SK-N-SH treated with all-trans-retinoic acid at 6 μM for 48 hours (cell line): ENCODE measurements at regions not wholly inside any gene's neighbourhood (a gene's known extent, or its start where the extent isn't known, plus 50 kb on each side); places are given as distances from the start of the nearest gene placed in this dataset.

Experiments used
- ATAC-seq: fragments of 200-7000 bp; cut with Tn5 transposase; 3 replicates; pipeline ENCODE4 v1.9.1; 2020; ENCODE audit warnings: mild to moderate bottlenecking, moderate library complexity
- ARNTL ChIP-seq: fragments of 450-650 bp; formaldehyde crosslinking; IDR thresholded peaks from 2 replicates; pipeline ENCODE4 v1.5.0; 2020; ENCODE audit warnings: low read depth, mild to moderate bottlenecking, moderate library complexity, borderline replicate concordance
- BACH2 ChIP-seq: fragments of 250-450 bp; sonication (Bioruptor Pico); IDR thresholded peaks from 2 replicates; pipeline ENCODE4 v1.9.0; 2021; ENCODE audit warnings: mild to moderate bottlenecking, borderline replicate concordance
- ESRRG ChIP-seq: fragments of 250-450 bp; sonication (Bioruptor Pico); IDR thresholded peaks from 2 replicates; pipeline ENCODE4 v1.6.1; 2021; ENCODE audit warnings: mild to moderate bottlenecking
- GLIS3 ChIP-seq: fragments of 250-450 bp; sonication (Bioruptor Pico); IDR thresholded peaks from 2 replicates; pipeline ENCODE4 v1.5.0; 2020; ENCODE audit warnings: mild to moderate bottlenecking, moderate library complexity
- ISL1 ChIP-seq: fragments of 250-450 bp; sonication (Bioruptor Pico); IDR thresholded peaks from 2 replicates; pipeline ENCODE4 v2.1.2; 2022; ENCODE audit warnings: mild to moderate bottlenecking, moderate library complexity
- OSR1 ChIP-seq: fragments of 250-450 bp; sonication (Bioruptor Pico); IDR thresholded peaks from 2 replicates; pipeline ENCODE4 v1.8.0; 2022; ENCODE audit warnings: moderate library complexity, mild to moderate bottlenecking, inconsistent platforms
- RARB ChIP-seq: fragments of 250-450 bp; sonication (Bioruptor Pico); IDR thresholded peaks from 2 replicates; pipeline ENCODE4 v1.8.0; 2021; ENCODE audit warnings: mild to moderate bottlenecking, moderate library complexity
- SNAI2 ChIP-seq: fragments of 250-450 bp; sonication (Bioruptor Pico); IDR thresholded peaks from 2 replicates; pipeline ENCODE4 v1.5.0; 2020; ENCODE audit warnings: mild to moderate bottlenecking, moderate library complexity
- TCF4 ChIP-seq: fragments of 250-450 bp; sonication (Bioruptor Pico); IDR thresholded peaks from 2 replicates; pipeline ENCODE4 v1.8.0; 2021; ENCODE audit warnings: mild to moderate bottlenecking, moderate library complexity, borderline replicate concordance
- TOX ChIP-seq: fragments of 250-450 bp; sonication (Bioruptor Pico); IDR thresholded peaks from 2 replicates; pipeline ENCODE4 v1.8.0; 2021; ENCODE audit warnings: mild to moderate bottlenecking, moderate library complexity, borderline replicate concordance
- ZC3H10 ChIP-seq: fragments of 250-450 bp; sonication (Bioruptor Pico); IDR thresholded peaks from 2 replicates; pipeline ENCODE4 v1.5.1; 2021; ENCODE audit warnings: mild to moderate bottlenecking, moderate library complexity
- ZFP30 ChIP-seq: fragments of 450-650 bp; formaldehyde crosslinking; IDR thresholded peaks from 2 replicates; pipeline ENCODE4 v1.5.0; 2022; ENCODE audit warnings: mild to moderate bottlenecking, moderate library complexity
- ZNF565 ChIP-seq: fragments of 450-650 bp; formaldehyde crosslinking; conservative IDR thresholded peaks from 2 replicates; pipeline ENCODE4 v1.5.0; 2020; ENCODE audit warnings: low read depth, mild to moderate bottlenecking, moderate library complexity
- ZNF70 ChIP-seq: fragments of 450-650 bp; formaldehyde crosslinking; IDR thresholded peaks from 2 replicates; pipeline ENCODE4 v1.5.0; 2020; ENCODE audit warnings: mild to moderate bottlenecking, moderate library complexity
- ZNF8 ChIP-seq: fragments of 450-650 bp; formaldehyde crosslinking; IDR thresholded peaks from 2 replicates; pipeline ENCODE4 v1.5.0; 2020; ENCODE audit warnings: mild to moderate bottlenecking, moderate library complexity
- TF ChIP-seq, protein P1 (sequence below): fragments of 250-450 bp; sonication (Bioruptor Pico); IDR thresholded peaks from 2 replicates; pipeline ENCODE4 v1.8.0; 2020; ENCODE audit warnings: mild to moderate bottlenecking, moderate library complexity, borderline replicate concordance
- TF ChIP-seq, protein P2 (sequence below): fragments of 250-450 bp; sonication (Bioruptor Pico); IDR thresholded peaks from 2 replicates; pipeline ENCODE4 v1.5.1; 2021; ENCODE audit warnings: mild to moderate bottlenecking, moderate library complexity
- TF ChIP-seq, protein P3 (sequence below): fragments of 250-450 bp; sonication (Bioruptor Pico); IDR thresholded peaks from 2 replicates; pipeline ENCODE4 v1.8.0; 2021; ENCODE audit warnings: low read depth, mild to moderate bottlenecking, moderate library complexity, borderline replicate concordance
- TF ChIP-seq, protein P4 (sequence below): fragments of 250-450 bp; sonication (Bioruptor Pico); IDR thresholded peaks from 2 replicates; pipeline ENCODE4 v1.5.1; 2020; ENCODE audit warnings: low read depth, mild to moderate bottlenecking, moderate library complexity

DNA sequence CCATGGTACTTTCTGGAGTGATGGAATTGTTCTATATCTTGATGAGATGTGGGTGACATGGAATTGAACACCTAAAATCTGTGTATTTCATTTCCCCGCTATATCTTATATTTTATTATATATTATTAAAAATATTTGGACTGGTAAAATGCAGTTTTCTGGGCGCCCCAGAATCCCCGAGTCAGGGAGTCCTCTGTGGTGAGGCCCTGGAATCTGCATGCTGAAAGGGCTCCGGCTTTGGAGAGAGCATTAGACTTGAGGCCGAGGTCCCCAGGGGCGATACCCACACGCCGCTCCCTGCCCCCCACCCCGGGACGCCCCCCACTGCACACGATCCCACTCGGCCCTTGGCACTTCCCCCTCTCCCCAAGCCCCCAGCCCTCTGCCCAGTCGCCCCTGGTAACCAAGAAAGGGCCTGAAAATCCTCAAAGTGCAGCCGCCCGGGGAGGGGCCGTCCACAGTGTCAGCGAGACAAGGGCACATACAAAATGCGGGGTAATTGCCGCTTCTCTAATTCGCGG is 126.0 kb downstream of the ZFP36L2 start:
- ATAC-seq = no peak
- no peak for TF ChIP-seq SNAI2 (CRISPR knock-in tag)
- no peak for TF ChIP-seq ZNF565 (CRISPR knock-in tag)
- no peak for TF ChIP-seq ZNF8 (CRISPR knock-in tag)
- TF ChIP-seq, protein P1, sequence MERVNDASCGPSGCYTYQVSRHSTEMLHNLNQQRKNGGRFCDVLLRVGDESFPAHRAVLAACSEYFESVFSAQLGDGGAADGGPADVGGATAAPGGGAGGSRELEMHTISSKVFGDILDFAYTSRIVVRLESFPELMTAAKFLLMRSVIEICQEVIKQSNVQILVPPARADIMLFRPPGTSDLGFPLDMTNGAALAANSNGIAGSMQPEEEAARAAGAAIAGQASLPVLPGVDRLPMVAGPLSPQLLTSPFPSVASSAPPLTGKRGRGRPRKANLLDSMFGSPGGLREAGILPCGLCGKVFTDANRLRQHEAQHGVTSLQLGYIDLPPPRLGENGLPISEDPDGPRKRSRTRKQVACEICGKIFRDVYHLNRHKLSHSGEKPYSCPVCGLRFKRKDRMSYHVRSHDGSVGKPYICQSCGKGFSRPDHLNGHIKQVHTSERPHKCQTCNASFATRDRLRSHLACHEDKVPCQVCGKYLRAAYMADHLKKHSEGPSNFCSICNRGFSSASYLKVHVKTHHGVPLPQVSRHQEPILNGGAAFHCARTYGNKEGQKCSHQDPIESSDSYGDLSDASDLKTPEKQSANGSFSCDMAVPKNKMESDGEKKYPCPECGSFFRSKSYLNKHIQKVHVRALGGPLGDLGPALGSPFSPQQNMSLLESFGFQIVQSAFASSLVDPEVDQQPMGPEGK (CRISPR knock-in tag) = no peak
- TF ChIP-seq ISL1 (CRISPR knock-in tag) = no peak
- TF ChIP-seq TOX (CRISPR knock-in tag) = no peak
- no peak for TF ChIP-seq ZFP30 (CRISPR knock-in tag)
- TF ChIP-seq, protein P2, sequence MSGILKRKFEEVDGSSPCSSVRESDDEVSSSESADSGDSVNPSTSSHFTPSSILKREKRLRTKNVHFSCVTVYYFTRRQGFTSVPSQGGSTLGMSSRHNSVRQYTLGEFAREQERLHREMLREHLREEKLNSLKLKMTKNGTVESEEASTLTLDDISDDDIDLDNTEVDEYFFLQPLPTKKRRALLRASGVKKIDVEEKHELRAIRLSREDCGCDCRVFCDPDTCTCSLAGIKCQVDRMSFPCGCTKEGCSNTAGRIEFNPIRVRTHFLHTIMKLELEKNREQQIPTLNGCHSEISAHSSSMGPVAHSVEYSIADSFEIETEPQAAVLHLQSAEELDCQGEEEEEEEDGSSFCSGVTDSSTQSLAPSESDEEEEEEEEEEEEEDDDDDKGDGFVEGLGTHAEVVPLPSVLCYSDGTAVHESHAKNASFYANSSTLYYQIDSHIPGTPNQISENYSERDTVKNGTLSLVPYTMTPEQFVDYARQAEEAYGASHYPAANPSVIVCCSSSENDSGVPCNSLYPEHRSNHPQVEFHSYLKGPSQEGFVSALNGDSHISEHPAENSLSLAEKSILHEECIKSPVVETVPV (CRISPR knock-in tag) = no peak
- TF ChIP-seq, all 23 proteins: peak for 0

DNA sequence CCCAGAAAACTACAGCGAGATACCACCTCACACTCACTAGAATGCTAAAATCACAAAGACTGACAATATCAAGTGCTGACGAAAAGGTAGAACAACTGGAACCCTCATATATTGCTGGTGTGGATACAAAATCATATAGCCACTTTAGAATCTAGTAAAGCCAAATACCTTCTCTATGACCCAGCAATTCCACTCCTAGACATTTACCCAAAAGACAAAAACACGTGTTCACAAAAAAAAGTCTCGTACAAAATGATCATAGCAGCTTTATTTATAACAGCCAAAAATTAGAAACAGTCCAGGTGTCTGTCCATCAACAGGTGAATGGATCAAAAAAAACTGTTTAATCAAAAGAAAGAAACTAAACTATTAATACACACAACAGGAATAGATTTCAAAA is 126.6 kb downstream of the ZFP36L2 start:
- ATAC-seq = no peak
- TF ChIP-seq, protein P3, sequence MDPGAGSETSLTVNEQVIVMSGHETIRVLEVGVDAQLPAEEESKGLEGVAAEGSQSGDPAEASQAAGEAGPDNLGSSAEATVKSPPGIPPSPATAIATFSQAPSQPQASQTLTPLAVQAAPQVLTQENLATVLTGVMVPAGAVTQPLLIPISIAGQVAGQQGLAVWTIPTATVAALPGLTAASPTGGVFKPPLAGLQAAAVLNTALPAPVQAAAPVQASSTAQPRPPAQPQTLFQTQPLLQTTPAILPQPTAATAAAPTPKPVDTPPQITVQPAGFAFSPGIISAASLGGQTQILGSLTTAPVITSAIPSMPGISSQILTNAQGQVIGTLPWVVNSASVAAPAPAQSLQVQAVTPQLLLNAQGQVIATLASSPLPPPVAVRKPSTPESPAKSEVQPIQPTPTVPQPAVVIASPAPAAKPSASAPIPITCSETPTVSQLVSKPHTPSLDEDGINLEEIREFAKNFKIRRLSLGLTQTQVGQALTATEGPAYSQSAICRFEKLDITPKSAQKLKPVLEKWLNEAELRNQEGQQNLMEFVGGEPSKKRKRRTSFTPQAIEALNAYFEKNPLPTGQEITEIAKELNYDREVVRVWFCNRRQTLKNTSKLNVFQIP (CRISPR knock-in tag) = no peak
- TF ChIP-seq ESRRG (no peak), ARNTL (CRISPR knock-in tag) (no peak), ZNF70 (no peak), TCF4 (CRISPR knock-in tag) (no peak), OSR1 (CRISPR knock-in tag) (no peak), ZNF8 (CRISPR knock-in tag) (no peak), RARB (CRISPR knock-in tag) (no peak)
- TF ChIP-seq, protein P4, sequence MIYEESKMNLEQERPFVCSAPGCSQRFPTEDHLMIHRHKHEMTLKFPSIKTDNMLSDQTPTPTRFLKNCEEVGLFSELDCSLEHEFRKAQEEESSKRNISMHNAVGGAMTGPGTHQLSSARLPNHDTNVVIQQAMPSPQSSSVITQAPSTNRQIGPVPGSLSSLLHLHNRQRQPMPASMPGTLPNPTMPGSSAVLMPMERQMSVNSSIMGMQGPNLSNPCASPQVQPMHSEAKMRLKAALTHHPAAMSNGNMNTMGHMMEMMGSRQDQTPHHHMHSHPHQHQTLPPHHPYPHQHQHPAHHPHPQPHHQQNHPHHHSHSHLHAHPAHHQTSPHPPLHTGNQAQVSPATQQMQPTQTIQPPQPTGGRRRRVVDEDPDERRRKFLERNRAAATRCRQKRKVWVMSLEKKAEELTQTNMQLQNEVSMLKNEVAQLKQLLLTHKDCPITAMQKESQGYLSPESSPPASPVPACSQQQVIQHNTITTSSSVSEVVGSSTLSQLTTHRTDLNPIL (CRISPR knock-in tag) = no peak
- TF ChIP-seq, protein P2 (CRISPR knock-in tag) = no peak
- TF ChIP-seq, all 23 proteins: peak for 0

DNA sequence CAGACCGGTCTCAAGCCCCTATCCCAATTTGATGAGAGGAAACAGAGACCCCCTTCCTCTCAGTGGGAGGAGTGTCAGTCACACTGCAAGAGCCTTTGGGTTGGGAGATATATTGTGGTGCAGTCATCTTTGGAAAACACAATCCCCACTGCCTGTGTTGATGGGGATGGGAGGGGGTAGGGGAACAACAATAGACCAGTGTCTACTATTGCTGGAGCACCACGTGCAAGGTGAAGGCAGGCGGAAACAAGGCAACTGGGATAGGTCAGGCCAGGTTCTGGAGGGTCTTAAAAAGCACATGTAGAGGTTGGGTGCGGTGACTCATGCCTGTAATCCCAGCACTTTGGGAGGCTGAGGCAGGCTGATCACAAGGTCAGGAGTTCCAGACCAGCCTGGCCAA is 127.9 kb downstream of the ZFP36L2 start:
- TF ChIP-seq TOX (CRISPR knock-in tag) = no peak
- TF ChIP-seq ZC3H10 (CRISPR knock-in tag) = no peak
- TF ChIP-seq ZFP30 (CRISPR knock-in tag) = no peak
- no peak for TF ChIP-seq ISL1 (CRISPR knock-in tag)
- no peak for TF ChIP-seq OSR1 (CRISPR knock-in tag)
- TF ChIP-seq, protein P2 (CRISPR knock-in tag) = no peak
- TF ChIP-seq, protein P1 (CRISPR knock-in tag) = no peak
- no peak for TF ChIP-seq TCF4 (CRISPR knock-in tag)
- TF ChIP-seq, protein P4 (CRISPR knock-in tag) = no peak
- TF ChIP-seq ZNF70 = no peak
- no peak for TF ChIP-seq GLIS3 (CRISPR knock-in tag)
- TF ChIP-seq ARNTL (CRISPR knock-in tag) = no peak
- no peak for TF ChIP-seq BACH2

More for the DNA sequence above, 127.9 kb downstream of the ZFP36L2 start:
- no peak for ATAC-seq
